Endothelial cell (in vitro differentiated cells): ENCODE measurements at regions not wholly inside any gene's neighbourhood (a gene's known extent, or its start where the extent isn't known, plus 50 kb on each side); places are given as distances from the start of the nearest gene placed in this dataset.

Experiments used
- DNase-seq: peaks from one replicate; pipeline ENCODE4 v3.0.0; 2021; ENCODE audit warnings: low spot score
- H3K27ac Mint-ChIP-seq: one replicate; pipeline ENCODE4 v1.8.0; 2021; ENCODE audit warnings: mixed read lengths, inconsistent platforms; ENCODE audit not compliant: unreplicated experiment
- H3K27me3 Mint-ChIP-seq: one replicate; pipeline ENCODE4 v1.8.0; 2021; ENCODE audit warnings: mild to moderate bottlenecking, moderate library complexity, mixed read lengths, inconsistent platforms; ENCODE audit not compliant: unreplicated experiment
- H3K36me3 Mint-ChIP-seq: one replicate; pipeline ENCODE4 v1.8.0; 2021; ENCODE audit warnings: mild to moderate bottlenecking, low read depth, mixed read lengths, inconsistent platforms; ENCODE audit not compliant: unreplicated experiment
- H3K4me1 Mint-ChIP-seq: one replicate; pipeline ENCODE4 v1.8.0; 2021; ENCODE audit warnings: mild to moderate bottlenecking, mixed read lengths, inconsistent platforms; ENCODE audit not compliant: unreplicated experiment
- H3K4me3 Mint-ChIP-seq: one replicate; pipeline ENCODE4 v1.8.0; 2021; ENCODE audit warnings: mild to moderate bottlenecking, mixed read lengths, inconsistent platforms; ENCODE audit not compliant: unreplicated experiment
- H3K9me3 Mint-ChIP-seq: one replicate; pipeline ENCODE4 v1.8.0; 2021; ENCODE audit warnings: mixed read lengths, inconsistent platforms; ENCODE audit not compliant: unreplicated experiment
- TF ChIP-seq, protein P1 (sequence below): fragments of 200-600 bp; sonication (generic); IDR thresholded peaks from one replicate; pipeline ENCODE4 v1.5.0; 2021; ENCODE audit warnings: antibody characterized with exemption; ENCODE audit not compliant: unreplicated experiment

GRCh38 chr18:10197097-10197496 lies 257.3 kb upstream of the APCDD1 start:
- Mint-ChIP-seq H3K27ac (no peak overlapping the region), H3K4me1 (no peaks in the 10 kb centered on the region), H3K9me3 (no peaks in the 10 kb centered on the region), H3K4me3 (no peak overlapping the region), H3K27me3 (peaks cover 2% of the 10 kb centered on the region), H3K36me3 (no peaks in the 10 kb centered on the region)
- no peak for DNase-seq
- TF ChIP-seq, protein P1, sequence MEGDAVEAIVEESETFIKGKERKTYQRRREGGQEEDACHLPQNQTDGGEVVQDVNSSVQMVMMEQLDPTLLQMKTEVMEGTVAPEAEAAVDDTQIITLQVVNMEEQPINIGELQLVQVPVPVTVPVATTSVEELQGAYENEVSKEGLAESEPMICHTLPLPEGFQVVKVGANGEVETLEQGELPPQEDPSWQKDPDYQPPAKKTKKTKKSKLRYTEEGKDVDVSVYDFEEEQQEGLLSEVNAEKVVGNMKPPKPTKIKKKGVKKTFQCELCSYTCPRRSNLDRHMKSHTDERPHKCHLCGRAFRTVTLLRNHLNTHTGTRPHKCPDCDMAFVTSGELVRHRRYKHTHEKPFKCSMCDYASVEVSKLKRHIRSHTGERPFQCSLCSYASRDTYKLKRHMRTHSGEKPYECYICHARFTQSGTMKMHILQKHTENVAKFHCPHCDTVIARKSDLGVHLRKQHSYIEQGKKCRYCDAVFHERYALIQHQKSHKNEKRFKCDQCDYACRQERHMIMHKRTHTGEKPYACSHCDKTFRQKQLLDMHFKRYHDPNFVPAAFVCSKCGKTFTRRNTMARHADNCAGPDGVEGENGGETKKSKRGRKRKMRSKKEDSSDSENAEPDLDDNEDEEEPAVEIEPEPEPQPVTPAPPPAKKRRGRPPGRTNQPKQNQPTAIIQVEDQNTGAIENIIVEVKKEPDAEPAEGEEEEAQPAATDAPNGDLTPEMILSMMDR, result no peak

DNA sequence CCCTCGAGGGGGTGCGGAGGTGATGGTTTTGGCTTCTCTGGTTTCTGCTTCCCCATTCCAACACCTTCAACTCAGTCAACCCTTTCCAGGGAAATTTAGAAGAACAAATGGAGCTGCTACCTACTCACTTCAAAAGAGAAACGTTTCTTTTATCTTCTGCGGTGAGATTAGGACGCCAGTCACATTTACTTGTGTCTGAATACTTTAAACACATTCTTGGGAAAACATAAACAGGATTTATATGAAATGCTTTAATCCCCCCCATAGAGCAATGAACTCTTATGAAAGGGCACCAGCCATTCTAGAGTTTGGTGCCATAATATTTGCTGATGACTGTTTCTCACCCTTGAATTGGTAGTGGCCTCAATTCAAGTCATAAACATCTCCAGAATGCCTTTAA lies 253.2 kb upstream of the APCDD1 start:
- TF ChIP-seq, protein P1, result no peak
- peaks cover 4% of the 10 kb centered on the region for H3K27me3 Mint-ChIP-seq
- no peak overlapping the region for H3K4me3 Mint-ChIP-seq
- no peaks in the 10 kb centered on the region for H3K36me3 Mint-ChIP-seq
- no peaks in the 10 kb centered on the region for H3K4me1 Mint-ChIP-seq
- H3K9me3 Mint-ChIP-seq, result no peaks in the 10 kb centered on the region
- DNase-seq, result no peak
- H3K27ac Mint-ChIP-seq, result no peak overlapping the region

DNA sequence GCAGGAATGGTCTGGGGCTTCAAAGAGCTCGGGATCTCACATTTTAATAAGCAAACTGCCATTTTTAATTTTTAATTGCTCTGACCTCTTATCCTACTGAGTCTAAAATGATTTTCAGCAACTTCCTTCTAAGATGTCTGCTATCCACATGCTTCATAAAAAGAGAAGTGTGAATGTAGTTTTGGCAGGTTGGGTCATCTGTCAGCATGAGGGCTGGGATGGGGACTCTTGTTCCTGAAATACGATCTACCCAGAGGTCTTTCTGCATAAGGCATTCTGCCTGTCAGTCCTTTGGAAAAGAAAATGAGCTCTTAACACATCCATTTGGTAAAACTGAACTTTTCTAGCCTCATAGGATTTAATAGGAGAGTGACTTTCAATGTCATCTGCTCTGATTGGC lies 252.8 kb upstream of the APCDD1 start:
- Mint-ChIP-seq H3K27me3 (peaks cover 4% of the 10 kb centered on the region), H3K36me3 (no peaks in the 10 kb centered on the region), H3K4me3 (no peak overlapping the region), H3K9me3 (no peaks in the 10 kb centered on the region), H3K4me1 (no peaks in the 10 kb centered on the region), H3K27ac (no peak overlapping the region)
- DNase-seq, result no peak
- TF ChIP-seq, protein P1, result no peak

GRCh38 chr18:10202845-10203321 lies 251.6 kb upstream of the APCDD1 start:
- Mint-ChIP-seq H3K27me3 (peaks cover 4% of the 10 kb centered on the region), H3K9me3 (no peaks in the 10 kb centered on the region), H3K4me3 (no peak overlapping the region), H3K4me1 (no peaks in the 10 kb centered on the region), H3K27ac (no peak overlapping the region), H3K36me3 (no peaks in the 10 kb centered on the region)
- DNase-seq, result no peak
- TF ChIP-seq, protein P1, result no peak

DNA sequence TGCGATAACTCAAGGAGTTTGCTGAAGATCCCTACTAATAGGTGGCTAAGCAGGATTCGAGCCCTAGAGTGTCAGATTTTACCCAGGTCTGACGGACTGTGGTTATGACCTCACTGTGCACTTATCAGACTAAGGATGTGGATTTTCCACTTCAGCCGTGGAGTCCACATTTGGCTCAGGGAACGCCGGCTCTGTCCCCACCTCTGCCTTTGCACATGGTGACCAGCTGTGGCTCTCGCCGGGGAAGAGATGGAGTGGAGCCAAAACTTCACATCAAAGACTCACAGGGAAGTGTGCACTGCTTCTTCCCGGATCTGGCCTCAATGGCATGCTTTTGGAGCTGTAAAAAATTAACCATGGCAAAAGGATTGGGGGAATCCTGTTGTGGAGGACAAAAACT lies 249.3 kb upstream of the APCDD1 start:
- H3K4me3 Mint-ChIP-seq, result no peak overlapping the region
- no peaks in the 10 kb centered on the region for H3K9me3 Mint-ChIP-seq
- DNase-seq, result no peak
- TF ChIP-seq, protein P1, result no peak
- H3K4me1 Mint-ChIP-seq, result no peaks in the 10 kb centered on the region
- no peaks in the 10 kb centered on the region for H3K36me3 Mint-ChIP-seq
- H3K27ac Mint-ChIP-seq, result no peak overlapping the region
- peaks cover 4% of the 10 kb centered on the region for H3K27me3 Mint-ChIP-seq
